GM11168 (cell line): ENCODE measurements at regions not wholly inside any gene's neighbourhood (a gene's known extent, or its start where the extent isn't known, plus 50 kb on each side); places are given as distances from the start of the nearest gene placed in this dataset.

Experiments used
- in situ Hi-C: fragments of 300-500 bp; cut with MboI; formaldehyde crosslinking; loops from one replicate; pipeline ENCODE4 v1.12.0; 2022; ENCODE audit warnings: low sequenced_read_pairs; ENCODE audit not compliant: unreplicated experiment

GRCh38 chr14:100381395-100382105, 58.4 kb downstream of the SLC25A47 start:
- in situ Hi-C loops: no loop called here

GRCh38 chr14:100382106-100382455, 58.9 kb downstream of the SLC25A47 start:
- in situ Hi-C loops: no loop called here

GRCh38 chr14:100383727-100384158, 60.6 kb downstream of the SLC25A47 start:
- in situ Hi-C loops: no loop called here

- in situ Hi-C loops: no loop called here
These were observed 61.1 kb downstream of the SLC25A47 start for GRCh38 chr14:100384277-100384676.

GRCh38 chr14:100384819-100385813, 62.0 kb downstream of the SLC25A47 start:
- in situ Hi-C loops: no loop called here

GRCh38 chr14:100386121-100386520, 63.0 kb downstream of the SLC25A47 start:
- in situ Hi-C loops: no loop called here

GRCh38 chr14:100386846-100387245, 63.7 kb downstream of the SLC25A47 start:
- in situ Hi-C loops: no loop called here

- in situ Hi-C loops: no loop called here
These were observed 64.3 kb downstream of the SLC25A47 start for GRCh38 chr14:100387450-100387849.

- in situ Hi-C loops: no loop called here
These were observed 65.2 kb downstream of the SLC25A47 start for GRCh38 chr14:100388103-100389054.

- in situ Hi-C loops: no loop called here
These were observed 66.5 kb downstream of the SLC25A47 start for GRCh38 chr14:100389497-100390104.

GRCh38 chr14:100391173-100391572, 68.0 kb downstream of the SLC25A47 start:
- in situ Hi-C loops: no loop called here

GRCh38 chr14:100391724-100392123, 68.6 kb downstream of the SLC25A47 start:
- in situ Hi-C loops: no loop called here

- in situ Hi-C loops: no loop called here
These were observed 69.2 kb downstream of the SLC25A47 start for GRCh38 chr14:100392356-100392755.

- in situ Hi-C loops: no loop called here
These were observed 70.2 kb downstream of the SLC25A47 start for GRCh38 chr14:100393362-100393761.

- in situ Hi-C loops: no loop called here
These were observed 71.0 kb downstream of the SLC25A47 start for GRCh38 chr14:100393906-100394732.

- in situ Hi-C loops: no loop called here
These were observed 71.9 kb downstream of the SLC25A47 start for GRCh38 chr14:100394886-100395672.

- in situ Hi-C loops: no loop called here
These were observed 73.2 kb downstream of the SLC25A47 start for GRCh38 chr14:100396266-100396795.

GRCh38 chr14:100397005-100397404, 73.9 kb downstream of the SLC25A47 start:
- in situ Hi-C loops: no loop called here
